ENCODE measurements at regions not wholly inside any gene's neighbourhood (a gene's known extent, or its start where the extent isn't known, plus 50 kb on each side); places are given as distances from the start of the nearest gene placed in this dataset.

DNA sequence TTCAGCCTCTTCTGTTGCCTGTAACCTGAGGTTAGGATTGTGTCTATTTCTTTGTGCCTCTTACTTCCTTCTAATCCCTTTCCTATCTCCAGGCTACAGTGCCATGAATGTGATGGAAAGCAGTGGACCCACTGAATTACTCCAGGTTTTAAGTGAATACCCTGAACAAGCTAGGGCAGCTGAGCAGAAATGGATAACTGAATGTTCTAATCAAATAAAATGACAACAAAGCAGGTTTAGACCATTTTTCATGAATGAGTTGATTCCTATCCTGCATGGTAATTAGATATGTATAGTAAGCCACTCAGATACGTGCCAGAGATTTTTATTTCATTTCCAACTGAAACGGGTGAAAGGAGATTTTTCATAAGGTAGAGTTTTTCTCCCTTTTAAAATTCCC lies 127.5 kb upstream of the ZP4 start:
- no peaks in the 10 kb centered on the region for H3K9me3 ChIP-seq (ENCODE audit: low read length)
- H3K4me3 Mint-ChIP-seq = no peak overlapping the region
- H3K4me1 ChIP-seq (ENCODE audit: insufficient read depth, low read length) = no peaks in the 10 kb centered on the region
- H3K4me3 ChIP-seq (ENCODE audit: low read length) = no peak overlapping the region
- no peak for DNase-seq
- no peak overlapping the region for H3K27ac ChIP-seq (ENCODE audit: low read depth, low read length)
- no peak overlapping the region for H3K27ac Mint-ChIP-seq
- H3K9me3 Mint-ChIP-seq = peaks cover 2 to 12% (median 9%) of the 10 kb centered on the region in 5 donors
- no peaks in the 10 kb centered on the region for H3K27me3 ChIP-seq (ENCODE audit: insufficient read depth, low read length, poor library complexity, severe bottlenecking)
- ChIA-PET POLR2A (no interaction called here), CTCF (no interaction called here)
- H3K36me3 ChIP-seq (ENCODE audit: insufficient read depth, low read length) = no peaks in the 10 kb centered on the region
- H3K36me3 Mint-ChIP-seq = peaks cover 0 to 1% (median 0%) of the 10 kb centered on the region in 3 donors
- peaks cover 0 to 2% of the 10 kb centered on the region in 2 donors for H3K27me3 Mint-ChIP-seq
- H3K4me1 Mint-ChIP-seq = no peaks in the 10 kb centered on the region

DNA sequence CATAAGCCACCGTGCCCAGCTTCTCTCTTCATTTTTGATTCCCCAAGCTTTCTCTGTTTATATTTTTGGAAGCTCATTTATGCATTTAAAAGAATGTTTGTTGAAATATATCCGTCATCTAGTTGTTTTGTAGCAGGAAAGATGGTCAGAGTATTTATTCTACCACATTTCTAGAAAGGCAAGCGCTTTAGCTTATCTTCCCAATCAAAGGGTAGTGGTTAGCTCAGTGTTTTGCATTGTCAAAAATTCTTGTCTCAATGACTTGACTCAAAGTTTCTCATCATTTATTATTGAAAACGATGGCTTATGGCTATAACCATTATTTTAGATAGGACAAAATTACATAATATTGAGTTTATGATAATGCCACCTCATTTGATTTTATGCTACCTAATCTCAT lies 116.1 kb upstream of the ZP4 start:
- DNase-seq = no peak
- no peak overlapping the region for H3K4me3 ChIP-seq (ENCODE audit: low read length)
- Mint-ChIP-seq H3K4me1 (no peaks in the 10 kb centered on the region), H3K9me3 (peaks cover 1 to 18% (median 7%) of the 10 kb centered on the region in 5 donors), H3K27ac (no peak overlapping the region), H3K36me3 (no peaks in the 10 kb centered on the region), H3K27me3 (no peaks in the 10 kb centered on the region), H3K4me3 (no peak overlapping the region)
- CTCF ChIA-PET = no interaction called here
- no peaks in the 10 kb centered on the region for H3K27me3 ChIP-seq (ENCODE audit: insufficient read depth, low read length, poor library complexity, severe bottlenecking)
- H3K27ac ChIP-seq (ENCODE audit: low read depth, low read length) = no peak overlapping the region
- no peaks in the 10 kb centered on the region for H3K4me1 ChIP-seq (ENCODE audit: insufficient read depth, low read length)
- H3K9me3 ChIP-seq (ENCODE audit: low read length) = no peaks in the 10 kb centered on the region
- POLR2A ChIA-PET = no interaction called here
- no peaks in the 10 kb centered on the region for H3K36me3 ChIP-seq (ENCODE audit: insufficient read depth, low read length)

DNA sequence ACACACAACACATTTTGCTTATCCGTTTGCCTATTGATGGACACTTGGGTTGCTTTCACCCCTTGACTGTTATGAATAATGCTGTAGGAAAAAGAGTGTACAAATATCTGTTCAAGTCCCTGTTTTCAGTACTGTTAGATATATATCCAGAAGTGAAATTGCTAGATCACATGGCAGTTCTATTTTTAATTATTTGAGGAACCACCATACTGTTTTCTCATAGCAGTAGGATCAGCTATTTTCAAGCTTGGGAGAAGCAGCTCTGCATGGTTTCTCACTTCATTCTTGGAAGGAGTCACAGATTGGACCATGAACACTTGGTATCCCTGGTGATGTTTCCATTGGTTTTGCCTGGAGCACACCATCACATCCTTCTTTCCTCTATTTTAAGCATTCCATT lies 114.4 kb upstream of the ZP4 start:
- Histone ChIP-seq H3K36me3 (ENCODE audit: insufficient read depth, low read length) (no peaks in the 10 kb centered on the region), H3K4me1 (ENCODE audit: insufficient read depth, low read length) (no peaks in the 10 kb centered on the region), H3K9me3 (ENCODE audit: low read length) (no peaks in the 10 kb centered on the region), H3K27me3 (ENCODE audit: insufficient read depth, low read length, poor library complexity, severe bottlenecking) (no peaks in the 10 kb centered on the region), H3K27ac (ENCODE audit: low read depth, low read length) (no peak overlapping the region), H3K4me3 (ENCODE audit: low read length) (no peak overlapping the region)
- POLR2A ChIA-PET = no interaction called here
- Mint-ChIP-seq H3K4me1 (no peaks in the 10 kb centered on the region), H3K27ac (no peak overlapping the region), H3K36me3 (no peaks in the 10 kb centered on the region), H3K9me3 (peaks cover 1 to 18% (median 7%) of the 10 kb centered on the region in 5 donors), H3K27me3 (no peaks in the 10 kb centered on the region), H3K4me3 (no peak overlapping the region)
- DNase-seq = no peak
- CTCF ChIA-PET = no interaction called here

DNA sequence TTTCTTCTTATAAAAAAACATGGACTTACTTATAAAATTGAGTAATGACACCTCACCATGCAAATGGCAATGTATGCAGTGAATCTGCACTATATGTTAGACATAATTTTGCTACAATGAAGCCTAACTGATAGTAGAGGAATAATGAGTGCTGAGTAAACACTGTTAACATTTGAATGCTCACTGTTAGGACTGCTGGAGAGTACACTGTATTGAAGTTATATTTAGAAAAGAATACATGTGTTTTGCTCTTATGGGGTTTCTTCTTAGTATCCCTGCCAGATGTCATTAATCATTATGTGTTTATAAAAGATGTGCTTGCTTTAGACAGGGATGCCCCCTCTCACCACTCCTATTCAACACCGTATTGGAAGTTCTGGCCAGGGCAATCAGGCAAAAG lies 111.1 kb upstream of the ZP4 start:
- Mint-ChIP-seq H3K27me3 (no peaks in the 10 kb centered on the region), H3K4me1 (no peaks in the 10 kb centered on the region), H3K9me3 (peaks cover 1 to 18% (median 4%) of the 10 kb centered on the region in 5 donors), H3K27ac (no peak overlapping the region), H3K36me3 (no peaks in the 10 kb centered on the region), H3K4me3 (no peak overlapping the region)
- no peaks in the 10 kb centered on the region for H3K4me1 ChIP-seq (ENCODE audit: insufficient read depth, low read length)
- H3K27me3 ChIP-seq (ENCODE audit: insufficient read depth, low read length, poor library complexity, severe bottlenecking) = no peaks in the 10 kb centered on the region
- ChIA-PET POLR2A (no interaction called here), CTCF (no interaction called here)
- no peak for DNase-seq
- no peak overlapping the region for H3K4me3 ChIP-seq (ENCODE audit: low read length)
- no peaks in the 10 kb centered on the region for H3K36me3 ChIP-seq (ENCODE audit: insufficient read depth, low read length)
- H3K27ac ChIP-seq (ENCODE audit: low read depth, low read length) = no peak overlapping the region
- no peaks in the 10 kb centered on the region for H3K9me3 ChIP-seq (ENCODE audit: low read length)

DNA sequence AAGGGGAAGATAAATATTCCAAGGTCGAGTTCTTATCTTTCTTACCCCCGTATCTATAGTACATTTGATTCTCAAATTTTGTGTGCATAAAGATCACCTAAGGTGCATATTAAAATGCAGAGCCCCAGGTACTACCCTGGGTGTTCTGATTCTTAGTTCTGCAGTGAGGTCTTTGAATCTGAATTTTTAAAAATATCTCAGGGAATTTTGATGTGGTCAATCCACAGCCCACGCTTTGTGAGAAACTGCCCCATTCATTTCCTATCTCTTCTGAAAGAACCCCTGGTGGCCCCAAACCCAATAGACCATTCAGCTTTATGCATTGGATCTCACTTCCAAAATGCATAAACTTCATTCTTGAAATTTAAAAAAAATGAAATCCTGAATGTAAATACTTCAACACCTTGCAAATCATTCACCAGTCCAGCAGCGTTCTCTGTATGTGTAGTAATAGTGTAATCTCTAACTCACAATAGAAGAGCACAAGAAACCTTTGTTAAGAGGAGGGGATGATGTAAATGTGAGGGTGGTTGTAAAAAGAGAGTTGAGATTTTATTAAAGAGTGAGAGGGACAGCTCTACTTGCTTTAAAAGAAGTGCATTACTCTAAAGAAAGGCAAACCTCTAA lies 108.8 kb upstream of the ZP4 start:
- no peaks in the 10 kb centered on the region for H3K27me3 Mint-ChIP-seq
- H3K4me1 Mint-ChIP-seq = no peaks in the 10 kb centered on the region
- POLR2A ChIA-PET = no interaction called here
- Histone ChIP-seq H3K4me3 (ENCODE audit: low read length) (no peak overlapping the region), H3K4me1 (ENCODE audit: insufficient read depth, low read length) (no peaks in the 10 kb centered on the region), H3K9me3 (ENCODE audit: low read length) (no peaks in the 10 kb centered on the region), H3K27ac (ENCODE audit: low read depth, low read length) (no peak overlapping the region), H3K36me3 (ENCODE audit: insufficient read depth, low read length) (no peaks in the 10 kb centered on the region), H3K27me3 (ENCODE audit: insufficient read depth, low read length, poor library complexity, severe bottlenecking) (no peaks in the 10 kb centered on the region)
- H3K27ac Mint-ChIP-seq = no peak overlapping the region
- H3K36me3 Mint-ChIP-seq = no peaks in the 10 kb centered on the region
- peaks cover 0 to 16% (median 4%) of the 10 kb centered on the region in 5 donors for H3K9me3 Mint-ChIP-seq
- DNase-seq = no peak
- CTCF ChIA-PET = no interaction called here
- no peak overlapping the region for H3K4me3 Mint-ChIP-seq

DNA sequence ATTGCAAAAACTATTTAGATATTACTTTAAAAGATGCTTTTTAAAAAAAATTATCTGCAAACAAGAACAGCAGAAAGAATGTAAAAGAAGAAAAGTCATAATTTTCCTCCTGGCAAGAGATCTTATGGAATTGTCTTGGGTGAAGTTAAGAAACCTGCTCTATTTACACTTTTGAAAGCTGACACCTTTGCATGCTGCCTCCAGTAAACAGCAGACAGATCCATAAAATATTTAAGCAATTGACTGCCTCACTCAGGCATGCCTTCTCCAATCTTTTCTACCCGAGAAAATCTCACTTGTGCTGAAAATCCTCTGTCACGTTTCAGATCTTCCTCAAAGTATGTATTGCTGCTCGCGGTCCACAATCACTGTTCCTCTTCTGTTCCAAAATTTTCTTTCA lies 107.9 kb upstream of the ZP4 start:
- no peaks in the 10 kb centered on the region for H3K4me1 Mint-ChIP-seq
- Histone ChIP-seq H3K4me3 (ENCODE audit: low read length) (no peak overlapping the region), H3K27me3 (ENCODE audit: insufficient read depth, low read length, poor library complexity, severe bottlenecking) (no peaks in the 10 kb centered on the region), H3K9me3 (ENCODE audit: low read length) (no peaks in the 10 kb centered on the region), H3K27ac (ENCODE audit: low read depth, low read length) (no peak overlapping the region), H3K36me3 (ENCODE audit: insufficient read depth, low read length) (no peaks in the 10 kb centered on the region), H3K4me1 (ENCODE audit: insufficient read depth, low read length) (no peaks in the 10 kb centered on the region)
- no peaks in the 10 kb centered on the region for H3K36me3 Mint-ChIP-seq
- CTCF ChIA-PET = interaction anchor here (0.8 kb wide), 1 partner anchor 11 kb away, joined by 3 read pairs; no protein-coding TSS in a partner anchor
- DNase-seq = no peak
- POLR2A ChIA-PET = no interaction called here
- no peak overlapping the region for H3K27ac Mint-ChIP-seq
- H3K4me3 Mint-ChIP-seq = no peak overlapping the region
- H3K9me3 Mint-ChIP-seq = peaks cover 0 to 11% (median 2%) of the 10 kb centered on the region in 5 donors
- no peaks in the 10 kb centered on the region for H3K27me3 Mint-ChIP-seq

DNA sequence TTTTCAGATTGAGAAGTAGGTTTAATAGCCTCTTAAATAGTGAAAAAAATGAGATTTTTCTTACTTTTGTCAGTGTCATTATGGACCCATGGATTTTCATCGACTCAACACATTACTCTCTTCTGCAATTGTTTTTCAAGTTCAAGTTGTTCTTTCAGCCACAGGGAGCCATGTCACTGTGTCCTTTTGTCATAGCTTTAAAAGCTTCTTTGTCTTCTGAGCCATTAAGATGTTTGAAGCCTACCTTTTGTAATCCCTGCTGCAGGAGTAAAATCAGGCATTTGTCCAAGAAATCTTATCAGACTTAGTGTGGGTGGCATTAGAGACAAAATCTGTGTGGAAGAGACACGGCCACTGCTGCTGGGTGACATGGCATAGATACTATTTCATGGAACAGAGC lies 92.8 kb upstream of the ZP4 start:
- Mint-ChIP-seq H3K27ac (no peak overlapping the region), H3K4me3 (no peak overlapping the region), H3K9me3 (peaks cover 0 to 8% (median 2%) of the 10 kb centered on the region in 5 donors), H3K4me1 (no peaks in the 10 kb centered on the region), H3K27me3 (no peaks in the 10 kb centered on the region), H3K36me3 (no peaks in the 10 kb centered on the region)
- Histone ChIP-seq H3K9me3 (ENCODE audit: low read length) (no peaks in the 10 kb centered on the region), H3K27me3 (ENCODE audit: insufficient read depth, low read length, poor library complexity, severe bottlenecking) (no peaks in the 10 kb centered on the region), H3K36me3 (ENCODE audit: insufficient read depth, low read length) (no peaks in the 10 kb centered on the region), H3K4me1 (ENCODE audit: insufficient read depth, low read length) (no peaks in the 10 kb centered on the region), H3K27ac (ENCODE audit: low read depth, low read length) (no peak overlapping the region), H3K4me3 (ENCODE audit: low read length) (no peak overlapping the region)
- ChIA-PET CTCF (no interaction called here), POLR2A (no interaction called here)
- no peak for DNase-seq

DNA sequence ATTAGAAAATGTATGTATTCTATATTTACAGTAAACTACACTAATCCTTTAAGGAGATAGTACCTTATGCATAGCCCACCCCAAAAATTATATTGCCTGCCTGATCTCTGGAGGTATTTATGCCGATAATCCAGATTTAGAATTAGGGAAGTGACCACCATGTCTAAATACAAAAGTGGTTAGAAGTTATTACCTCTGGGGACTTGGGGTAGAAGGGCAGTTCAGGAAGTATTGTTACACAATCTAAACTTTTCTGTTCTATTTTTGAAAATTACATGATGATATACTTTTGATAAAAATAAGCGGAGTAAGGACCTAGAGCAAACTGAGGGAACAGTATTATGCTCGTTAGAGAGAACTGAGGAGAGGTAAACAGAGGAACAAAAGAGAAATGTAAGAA lies 90.5 kb upstream of the ZP4 start:
- H3K27me3 ChIP-seq (ENCODE audit: insufficient read depth, low read length, poor library complexity, severe bottlenecking) = no peaks in the 10 kb centered on the region
- DNase-seq = no peak
- H3K9me3 ChIP-seq (ENCODE audit: low read length) = no peaks in the 10 kb centered on the region
- ChIA-PET POLR2A (no interaction called here), CTCF (no interaction called here)
- H3K27ac ChIP-seq (ENCODE audit: low read depth, low read length) = no peak overlapping the region
- H3K36me3 ChIP-seq (ENCODE audit: insufficient read depth, low read length) = no peaks in the 10 kb centered on the region
- no peak overlapping the region for H3K27ac Mint-ChIP-seq
- no peak overlapping the region for H3K4me3 ChIP-seq (ENCODE audit: low read length)
- no peaks in the 10 kb centered on the region for H3K4me1 ChIP-seq (ENCODE audit: insufficient read depth, low read length)
- no peak overlapping the region for H3K4me3 Mint-ChIP-seq
- no peaks in the 10 kb centered on the region for H3K27me3 Mint-ChIP-seq
- no peaks in the 10 kb centered on the region for H3K4me1 Mint-ChIP-seq
- peaks cover 0 to 14% (median 3%) of the 10 kb centered on the region in 5 donors for H3K9me3 Mint-ChIP-seq
- no peaks in the 10 kb centered on the region for H3K36me3 Mint-ChIP-seq

DNA sequence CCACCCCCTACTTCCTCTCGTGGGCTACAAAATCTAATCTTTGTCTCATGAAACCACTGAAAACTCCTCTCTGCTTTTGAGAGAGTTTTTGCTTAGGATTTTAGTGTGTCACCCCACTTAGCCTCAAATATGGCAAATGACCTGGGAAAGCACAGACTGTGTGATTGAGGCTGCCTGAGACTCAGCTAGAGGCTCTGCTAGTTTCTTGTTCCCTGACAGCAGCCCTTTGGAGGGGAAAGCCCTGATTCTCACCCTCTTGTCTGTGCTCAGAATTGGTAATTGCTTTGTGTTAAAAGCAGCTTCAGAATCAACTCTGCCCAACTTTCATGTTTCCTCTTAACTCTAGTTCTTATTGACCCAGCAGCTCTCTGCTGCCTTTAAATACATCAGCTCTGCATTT lies 85.6 kb upstream of the ZP4 start:
- ChIA-PET CTCF (no interaction called here), POLR2A (no interaction called here)
- no peak overlapping the region for H3K27ac ChIP-seq (ENCODE audit: low read depth, low read length)
- no peaks in the 10 kb centered on the region for H3K27me3 Mint-ChIP-seq
- no peak overlapping the region for H3K4me3 ChIP-seq (ENCODE audit: low read length)
- H3K4me3 Mint-ChIP-seq = no peak overlapping the region
- H3K4me1 Mint-ChIP-seq = no peaks in the 10 kb centered on the region
- H3K36me3 ChIP-seq (ENCODE audit: insufficient read depth, low read length) = no peaks in the 10 kb centered on the region
- H3K4me1 ChIP-seq (ENCODE audit: insufficient read depth, low read length) = no peaks in the 10 kb centered on the region
- H3K36me3 Mint-ChIP-seq = no peaks in the 10 kb centered on the region
- no peak for DNase-seq
- H3K27ac Mint-ChIP-seq = peak overlapping the region in 1 of 8 donors; percentile 81
- peaks cover 0 to 14% (median 3%) of the 10 kb centered on the region in 5 donors for H3K9me3 Mint-ChIP-seq
- no peaks in the 10 kb centered on the region for H3K27me3 ChIP-seq (ENCODE audit: insufficient read depth, low read length, poor library complexity, severe bottlenecking)
- no peaks in the 10 kb centered on the region for H3K9me3 ChIP-seq (ENCODE audit: low read length)
